GM21737 (cell line): ENCODE measurements at regions not wholly inside any gene's neighbourhood (a gene's known extent, or its start where the extent isn't known, plus 50 kb on each side); places are given as distances from the start of the nearest gene placed in this dataset.
"Not testable (repeated sequence)": the region's sequence is repeated elsewhere in the genome, so short reads cannot be mapped to it uniquely, and the experiment has no call there.

Experiments
- ATAC-seq: cut with Tn5 transposase; IDR thresholded peaks from one replicate; pipeline ENCODE4 v1.9.1; 2021; ENCODE audit warnings: mild to moderate bottlenecking, moderate library complexity; ENCODE audit not compliant: unreplicated experiment

GRCh38 chr2:51322613-51323012, 290.7 kb upstream of the NRXN1 start:
- ATAC-seq: no peak

- ATAC-seq: no peak
Measured at GRCh38 chr2:51304311-51304710, 272.4 kb upstream of the NRXN1 start.

GRCh38 chr2:51301381-51301780, 269.4 kb upstream of the NRXN1 start:
- ATAC-seq: no peak

GRCh38 chr2:51299370-51299769, 267.4 kb upstream of the NRXN1 start:
- no peak for ATAC-seq

GRCh38 chr2:51297488-51297887, 265.6 kb upstream of the NRXN1 start:
- no peak for ATAC-seq

- no peak for ATAC-seq
Measured at GRCh38 chr2:51293566-51294200, 261.8 kb upstream of the NRXN1 start.

- ATAC-seq: no peak
Measured at GRCh38 chr2:51291762-51292551, 260.0 kb upstream of the NRXN1 start.

DNA sequence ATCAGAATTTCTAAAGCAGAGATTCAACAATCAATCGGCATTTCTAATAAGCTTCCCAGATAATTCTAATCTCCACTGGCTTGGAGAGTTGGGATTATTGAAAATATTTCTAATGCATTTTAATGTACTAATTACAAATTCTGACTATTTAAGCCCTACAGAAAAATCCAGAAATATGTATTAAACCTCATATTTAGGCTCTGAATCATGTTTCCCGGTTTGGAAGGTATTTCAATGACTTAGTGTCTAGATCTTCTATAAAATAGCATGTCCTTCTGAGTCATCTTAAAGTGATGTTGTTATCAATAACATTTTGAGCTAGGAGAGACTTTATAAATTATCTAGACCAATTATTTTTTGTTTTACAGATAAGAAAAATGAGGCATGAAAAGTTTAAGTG, 258.8 kb upstream of the NRXN1 start:
- ATAC-seq: no peak

- ATAC-seq: no peak
Measured at GRCh38 chr2:51289045-51289444, 257.1 kb upstream of the NRXN1 start.

GRCh38 chr2:51268191-51268590, 236.3 kb upstream of the NRXN1 start:
- ATAC-seq: no peak

DNA sequence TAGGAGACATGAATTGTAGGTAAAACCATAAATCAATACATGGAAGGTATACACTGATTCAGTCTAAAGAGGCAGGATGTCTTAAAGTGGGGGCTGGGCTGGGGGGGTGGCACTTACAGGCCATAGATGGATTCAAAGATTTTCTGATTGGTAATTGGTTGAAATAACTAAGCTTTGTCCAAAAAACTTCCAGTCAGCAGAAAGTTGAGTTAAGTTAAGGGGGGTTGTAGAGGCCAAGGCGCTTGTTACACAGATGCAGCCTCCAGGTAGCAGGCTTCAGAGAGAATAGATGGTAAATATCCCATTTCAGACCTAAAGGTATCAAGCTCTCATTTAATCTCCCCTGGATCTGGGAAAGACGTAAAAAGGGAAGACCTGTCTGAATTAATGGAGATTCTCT, 233.6 kb upstream of the NRXN1 start:
- no peak for ATAC-seq

GRCh38 chr2:51263951-51264350, 232.0 kb upstream of the NRXN1 start:
- ATAC-seq: no peak

- not testable (repeated sequence) for ATAC-seq
Measured at GRCh38 chr2:51263101-51263500, 231.2 kb upstream of the NRXN1 start.

- no peak for ATAC-seq
Measured at GRCh38 chr2:51258301-51258700, 226.4 kb upstream of the NRXN1 start.

- no peak for ATAC-seq
Measured at GRCh38 chr2:51256736-51257135, 224.8 kb upstream of the NRXN1 start.

GRCh38 chr2:51251356-51251755, 219.4 kb upstream of the NRXN1 start:
- no peak for ATAC-seq

GRCh38 chr2:51247252-51247805, 215.4 kb upstream of the NRXN1 start:
- ATAC-seq: no peak

- no peak for ATAC-seq
Measured at GRCh38 chr2:51243892-51244535, 212.1 kb upstream of the NRXN1 start.

DNA sequence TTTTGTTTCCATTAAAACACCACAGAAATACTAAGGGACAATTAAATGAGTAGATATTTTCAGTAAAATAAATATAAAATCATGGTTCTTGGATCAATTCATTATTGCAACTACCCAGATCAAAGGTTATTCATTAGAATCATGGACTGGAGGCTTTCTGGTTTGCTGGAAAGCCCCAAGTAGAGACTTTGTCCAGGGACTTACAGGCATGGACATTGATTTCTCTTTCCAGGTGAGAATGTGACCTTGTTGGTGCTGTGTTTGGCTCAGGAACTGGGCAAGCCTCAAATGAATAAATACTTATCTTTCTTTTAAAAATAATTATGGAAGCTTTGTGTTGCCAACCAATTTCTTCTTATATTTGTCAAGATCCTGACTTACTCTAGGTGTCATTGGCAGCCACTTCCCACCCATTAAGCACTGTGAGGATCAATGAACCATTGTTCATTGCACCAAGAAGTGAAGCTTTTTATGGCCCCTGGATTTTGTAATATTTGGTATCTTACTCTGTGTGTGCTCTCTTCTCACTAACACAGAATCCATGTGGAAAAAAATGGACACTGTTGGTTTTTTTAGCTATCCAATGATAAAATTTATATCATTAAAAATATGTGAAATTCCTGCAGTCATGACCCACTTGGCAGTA, 205.8 kb upstream of the NRXN1 start:
- ATAC-seq: no peak

DNA sequence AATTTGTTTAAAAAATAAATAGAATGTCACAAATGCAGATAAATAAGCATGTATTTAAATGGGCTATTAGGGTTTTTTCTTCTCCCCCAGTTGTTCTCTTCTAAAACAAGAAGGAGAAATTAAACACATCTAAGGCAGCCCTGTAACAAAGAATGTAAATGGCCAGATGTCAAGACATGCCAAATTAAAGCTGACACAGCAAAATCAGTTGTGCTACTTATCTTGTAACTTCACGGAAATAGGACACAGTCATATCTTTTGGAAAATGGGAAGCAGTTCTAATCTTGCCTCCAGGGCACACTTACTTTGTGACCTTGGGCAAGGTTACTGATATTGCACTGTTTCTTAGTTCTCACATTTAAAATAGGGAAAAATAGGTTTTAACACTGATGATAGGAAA, 200.1 kb upstream of the NRXN1 start:
- ATAC-seq: no peak

- ATAC-seq: no peak
Measured at GRCh38 chr2:51231071-51231470, 199.1 kb upstream of the NRXN1 start.
